Brain microvascular endothelial cell (primary cell): ENCODE measurements at regions not wholly inside any gene's neighbourhood (a gene's known extent, or its start where the extent isn't known, plus 50 kb on each side); places are given as distances from the start of the nearest gene placed in this dataset.

Experiments used
- DNase-seq: peaks from one replicate; pipeline ENCODE4 v3.0.0-alpha.2; 2020
- H3K27ac ChIP-seq: fragments of 250-450 bp; sonication (Bioruptor Pico); 2 replicates; pipeline ENCODE4 v1.5.1; 2020; ENCODE audit warnings: mild to moderate bottlenecking, moderate library complexity
- H3K27me3 ChIP-seq: fragments of 250-450 bp; sonication (Bioruptor Pico); replicated peaks from 2 replicates; pipeline ENCODE4 v1.5.1; 2020; ENCODE audit warnings: mild to moderate bottlenecking
- H3K36me3 ChIP-seq: fragments of 250-450 bp; sonication (Bioruptor Pico); replicated peaks from 2 replicates; pipeline ENCODE4 v1.5.1; 2020; ENCODE audit warnings: mild to moderate bottlenecking
- H3K4me3 ChIP-seq: 2 replicates; pipeline ENCODE4 v1.5.1; 2011; ENCODE audit warnings: low read depth, mild to moderate bottlenecking, control low read depth, low read length, moderate library complexity
- CTCF ChIP-seq: IDR thresholded peaks from 2 replicates; pipeline ENCODE4 v1.5.1; 2011; ENCODE audit warnings: low read depth, mild to moderate bottlenecking, moderate library complexity, low read length, control low read depth, inconsistent platforms; ENCODE audit errors: missing control alignments
- in situ Hi-C: cut with HindIII; loops from 2 replicates; pipeline ENCODE4 v1.10.0; 2017; ENCODE audit warnings: low sequenced_read_pairs, low pct_ligation_motif_present

DNA sequence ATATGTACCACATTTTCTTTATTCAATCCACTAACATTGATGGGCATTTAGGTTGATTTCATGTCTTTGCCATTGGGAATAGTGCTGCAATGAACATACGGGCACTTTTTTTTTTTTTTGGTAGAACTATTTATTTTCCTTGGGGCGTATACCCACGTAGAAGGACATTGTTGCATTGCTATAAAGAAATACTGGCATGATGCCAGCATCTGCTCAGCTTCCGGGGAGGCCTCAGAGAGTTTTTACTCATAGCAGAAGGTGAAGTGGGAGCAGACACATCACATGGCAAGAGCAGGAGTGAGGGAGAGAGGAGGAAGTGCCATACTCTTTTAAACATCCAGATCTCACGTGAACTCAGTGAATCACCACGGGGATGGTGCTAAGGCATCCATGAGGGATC lies 197.0 kb downstream of the SQOR start:
- Histone ChIP-seq H3K27me3 (no peaks in the 10 kb centered on the region), H3K4me3 (no peak overlapping the region), H3K36me3 (no peaks in the 10 kb centered on the region), H3K27ac (no peak overlapping the region)
- no peak for TF ChIP-seq CTCF
- DNase-seq: no peak
- in situ Hi-C loops: no loop called here

DNA sequence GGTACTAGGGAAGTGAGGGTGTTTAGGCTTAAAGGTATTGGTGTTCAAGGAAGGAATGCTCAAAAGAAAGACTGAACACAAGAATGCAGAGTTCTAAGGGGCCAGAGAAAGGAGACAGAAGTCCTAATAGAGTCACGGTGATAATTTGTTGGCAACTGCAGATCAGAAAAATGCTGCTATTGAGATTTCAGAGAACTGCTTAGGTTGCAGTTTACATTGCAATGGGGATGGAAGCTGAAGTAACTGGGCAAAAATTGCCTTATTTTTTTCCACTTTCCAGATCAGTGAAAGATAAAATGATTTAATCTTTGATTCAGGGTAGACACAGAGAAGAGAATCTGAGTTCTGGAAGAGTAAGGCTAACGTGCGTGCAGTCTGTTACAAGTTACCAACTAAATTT lies 199.8 kb downstream of the SQOR start:
- H3K4me3 ChIP-seq: no peak overlapping the region
- TF ChIP-seq CTCF: no peak
- no peak for DNase-seq
- no peaks in the 10 kb centered on the region for H3K27me3 ChIP-seq
- in situ Hi-C loops: no loop called here
- no peak overlapping the region for H3K27ac ChIP-seq
- no peaks in the 10 kb centered on the region for H3K36me3 ChIP-seq

GRCh38 chr15:45842151-45842550 lies 207.3 kb downstream of the SQOR start:
- Histone ChIP-seq H3K27ac (no peak overlapping the region), H3K4me3 (no peak overlapping the region), H3K36me3 (no peaks in the 10 kb centered on the region), H3K27me3 (no peaks in the 10 kb centered on the region)
- DNase-seq: no peak
- in situ Hi-C loops: no loop called here
- no peak for TF ChIP-seq CTCF

- in situ Hi-C loops: no loop called here
- TF ChIP-seq CTCF: no peak
- H3K27me3 ChIP-seq: no peaks in the 10 kb centered on the region
- H3K27ac ChIP-seq: no peak overlapping the region
- no peaks in the 10 kb centered on the region for H3K36me3 ChIP-seq
- H3K4me3 ChIP-seq: no peak overlapping the region
- no peak for DNase-seq
Measured at GRCh38 chr15:45847645-45848044, 212.8 kb downstream of the SQOR start.

DNA sequence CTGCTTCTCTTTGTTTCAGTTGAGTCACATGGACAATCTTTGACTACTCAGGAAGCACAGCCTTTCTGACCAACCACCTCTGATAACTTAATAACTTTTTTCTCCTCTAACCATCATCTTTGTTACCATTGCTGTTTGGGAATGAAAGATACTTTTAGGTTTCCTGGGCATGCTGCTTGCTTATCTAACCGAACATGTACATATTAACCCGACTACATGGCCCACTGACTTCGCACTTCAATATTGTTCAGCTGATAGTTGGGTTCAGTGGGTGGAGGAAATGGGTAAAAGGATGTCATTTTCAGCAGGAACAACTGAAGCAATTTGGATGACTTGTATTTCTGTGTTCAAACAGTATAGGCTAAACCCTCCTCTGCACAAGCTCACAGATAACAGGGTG lies 214.3 kb downstream of the SQOR start:
- no peak for DNase-seq
- H3K27ac ChIP-seq: no peak overlapping the region
- H3K4me3 ChIP-seq: no peak overlapping the region
- TF ChIP-seq CTCF: no peak
- H3K36me3 ChIP-seq: no peaks in the 10 kb centered on the region
- in situ Hi-C loops: no loop called here
- no peaks in the 10 kb centered on the region for H3K27me3 ChIP-seq

- Histone ChIP-seq H3K27me3 (no peaks in the 10 kb centered on the region), H3K4me3 (no peak overlapping the region), H3K27ac (no peak overlapping the region), H3K36me3 (no peaks in the 10 kb centered on the region)
- no peak for DNase-seq
- TF ChIP-seq CTCF: no peak
- in situ Hi-C loops: no loop called here
Measured at GRCh38 chr15:45854455-45855202, 219.8 kb downstream of the SQOR start.
